ENCODE measurements at regions not wholly inside any gene's neighbourhood (a gene's known extent, or its start where the extent isn't known, plus 50 kb on each side); places are given as distances from the start of the nearest gene placed in this dataset.

GRCh38 chr10:1788401-1788800 lies 51.1 kb upstream of the ADARB2 start:
- no peak for DNase-seq (ENCODE audit: low spot score)
